K562 (cell line): ENCODE measurements at regions not wholly inside any gene's neighbourhood (a gene's known extent, or its start where the extent isn't known, plus 50 kb on each side); places are given as distances from the start of the nearest gene placed in this dataset.

Experiments
- SIX5 ChIP-seq, 2 experiments: IDR thresholded peaks; 2 replicates each; pipeline ENCODE4 v1.6.1; 2011; ENCODE audit warnings: low read length in 2 of 2, borderline replicate concordance in 1 of 2, low read depth in 1 of 2, mild to moderate bottlenecking in 1 of 2, moderate library complexity in 1 of 2; ENCODE audit not compliant: insufficient read depth in 1 of 2
- ZNF707 ChIP-seq: fragments of 250-450 bp; sonication (Bioruptor Pico); conservative IDR thresholded peaks from 2 replicates; pipeline ENCODE4 v1.8.0; 2022; ENCODE audit warnings: inconsistent platforms, mild to moderate bottlenecking, moderate library complexity

- no peak for TF ChIP-seq ZNF707
- TF ChIP-seq SIX5 (IDR thresholded peaks at IDR 0.05; ENCODE audit: borderline replicate concordance in 1 of 2, insufficient read depth in 1 of 2, low read depth in 1 of 2, low read length in 2 of 2), result no peak
Observed at GRCh38 chr11:116328851-116329250, 443.9 kb downstream of the BUD13 start.
